GM12892 (cell line): ENCODE measurements at regions not wholly inside any gene's neighbourhood (a gene's known extent, or its start where the extent isn't known, plus 50 kb on each side); places are given as distances from the start of the nearest gene placed in this dataset.

ENCODE experiments used
- POLR2A ChIP-seq: IDR thresholded peaks from 2 replicates; pipeline ENCODE4 v1.6.1; 2011; ENCODE audit warnings: low read depth, low read length, control low read depth
- POLR2AphosphoS5 ChIP-seq: IDR thresholded peaks from 2 replicates; pipeline ENCODE4 v1.6.1; 2011; ENCODE audit warnings: low read depth, low read length, control low read depth

- no peak for TF ChIP-seq POLR2AphosphoS5
- no peak for TF ChIP-seq POLR2A
Measured at GRCh38 chr14:36408388-36408787, 88.0 kb upstream of the MBIP start.
